ENCODE measurements at regions not wholly inside any gene's neighbourhood (a gene's known extent, or its start where the extent isn't known, plus 50 kb on each side); places are given as distances from the start of the nearest gene placed in this dataset.

DNA sequence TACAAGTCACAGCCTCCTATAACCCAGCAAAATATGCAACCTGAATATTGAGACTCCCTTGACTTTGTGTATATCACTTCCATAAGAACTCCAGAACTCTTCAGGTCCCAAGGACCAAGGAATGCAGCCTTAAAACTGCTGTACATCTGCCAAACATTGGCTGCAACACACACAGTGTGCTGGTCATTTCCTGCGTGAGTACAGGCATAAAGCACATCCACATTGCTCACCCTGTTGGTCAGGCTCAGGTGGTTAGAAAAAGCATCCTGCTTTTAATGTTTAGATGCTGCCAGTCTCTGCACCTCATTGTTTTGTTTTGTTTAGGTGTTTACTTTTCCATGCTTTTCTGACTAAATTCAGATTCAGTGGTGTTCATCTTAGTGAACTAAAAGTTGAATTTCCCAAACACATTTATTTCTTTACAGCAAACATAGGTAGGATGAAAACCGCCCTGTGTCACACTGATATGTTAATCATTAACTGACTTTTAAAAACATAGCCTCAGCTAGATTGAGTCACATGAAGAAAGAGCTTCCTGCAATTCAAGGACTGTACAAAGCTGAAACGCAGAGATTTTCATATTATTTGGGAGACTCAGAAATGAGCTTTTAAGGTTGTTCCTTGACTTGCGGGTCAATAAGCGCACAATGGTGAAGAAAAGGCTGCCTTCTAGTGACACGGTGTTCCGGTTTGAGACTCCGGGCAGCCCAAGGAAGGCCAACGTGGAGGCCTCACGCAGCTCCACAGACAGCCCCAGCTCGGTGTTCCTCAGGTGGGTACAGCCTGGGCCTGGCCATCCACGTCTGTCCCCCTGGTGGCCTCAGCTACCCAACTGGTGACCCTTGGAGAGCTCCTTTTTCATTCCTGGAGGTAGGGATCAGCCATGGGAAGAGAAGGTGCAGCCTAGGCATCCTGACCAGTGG is 52.2 kb upstream of the GRAMD2B start (continued):
- TF ChIP-seq, protein P1, sequence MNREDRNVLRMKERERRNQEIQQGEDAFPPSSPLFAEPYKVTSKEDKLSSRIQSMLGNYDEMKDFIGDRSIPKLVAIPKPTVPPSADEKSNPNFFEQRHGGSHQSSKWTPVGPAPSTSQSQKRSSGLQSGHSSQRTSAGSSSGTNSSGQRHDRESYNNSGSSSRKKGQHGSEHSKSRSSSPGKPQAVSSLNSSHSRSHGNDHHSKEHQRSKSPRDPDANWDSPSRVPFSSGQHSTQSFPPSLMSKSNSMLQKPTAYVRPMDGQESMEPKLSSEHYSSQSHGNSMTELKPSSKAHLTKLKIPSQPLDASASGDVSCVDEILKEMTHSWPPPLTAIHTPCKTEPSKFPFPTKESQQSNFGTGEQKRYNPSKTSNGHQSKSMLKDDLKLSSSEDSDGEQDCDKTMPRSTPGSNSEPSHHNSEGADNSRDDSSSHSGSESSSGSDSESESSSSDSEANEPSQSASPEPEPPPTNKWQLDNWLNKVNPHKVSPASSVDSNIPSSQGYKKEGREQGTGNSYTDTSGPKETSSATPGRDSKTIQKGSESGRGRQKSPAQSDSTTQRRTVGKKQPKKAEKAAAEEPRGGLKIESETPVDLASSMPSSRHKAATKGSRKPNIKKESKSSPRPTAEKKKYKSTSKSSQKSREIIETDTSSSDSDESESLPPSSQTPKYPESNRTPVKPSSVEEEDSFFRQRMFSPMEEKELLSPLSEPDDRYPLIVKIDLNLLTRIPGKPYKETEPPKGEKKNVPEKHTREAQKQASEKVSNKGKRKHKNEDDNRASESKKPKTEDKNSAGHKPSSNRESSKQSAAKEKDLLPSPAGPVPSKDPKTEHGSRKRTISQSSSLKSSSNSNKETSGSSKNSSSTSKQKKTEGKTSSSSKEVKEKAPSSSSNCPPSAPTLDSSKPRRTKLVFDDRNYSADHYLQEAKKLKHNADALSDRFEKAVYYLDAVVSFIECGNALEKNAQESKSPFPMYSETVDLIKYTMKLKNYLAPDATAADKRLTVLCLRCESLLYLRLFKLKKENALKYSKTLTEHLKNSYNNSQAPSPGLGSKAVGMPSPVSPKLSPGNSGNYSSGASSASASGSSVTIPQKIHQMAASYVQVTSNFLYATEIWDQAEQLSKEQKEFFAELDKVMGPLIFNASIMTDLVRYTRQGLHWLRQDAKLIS (CRISPR knock-in tag; IDR thresholded peaks at IDR 0.05): no peak
- peak; percentile 66; the same call in 1 of the 2 replicates for TF ChIP-seq ARID4A (CRISPR knock-in tag; IDR thresholded peaks at IDR 0.05; ENCODE audit: borderline replicate concordance)
- no peak for TF ChIP-seq ZNF17 (CRISPR knock-in tag; IDR thresholded peaks at IDR 0.05)
- no peak for TF ChIP-seq TFDP1 (CRISPR knock-in tag; IDR thresholded peaks at IDR 0.05; ENCODE audit: borderline replicate concordance)
- TF ChIP-seq ZSCAN31 (CRISPR knock-in tag; IDR thresholded peaks at IDR 0.05; ENCODE audit: low read depth): no peak
- TF ChIP-seq LCORL (IDR thresholded peaks at IDR 0.05): no peak
- TF ChIP-seq LCORL (CRISPR knock-in tag; IDR thresholded peaks at IDR 0.05): peak; percentile 48; the same call in 1 of the 2 replicates
- TF ChIP-seq ZNF556 (CRISPR knock-in tag; IDR thresholded peaks at IDR 0.05; ENCODE audit: borderline replicate concordance): peak; percentile 75; the same call in 1 of the 2 replicates
- no peak; the same call in 1 of the 2 replicates for TF ChIP-seq SAFB2 (CRISPR knock-in tag; IDR thresholded peaks at IDR 0.05; ENCODE audit: borderline replicate concordance, low read depth)
- no peak for TF ChIP-seq FLYWCH1 (CRISPR knock-in tag; IDR thresholded peaks at IDR 0.05)
- no peak for TF ChIP-seq SRSF9 (IDR thresholded peaks at IDR 0.05; ENCODE audit: borderline replicate concordance, insufficient read depth, low read depth, low read length, poor library complexity, severe bottlenecking)
- no peak for TF ChIP-seq ZNF569 (CRISPR knock-in tag; IDR thresholded peaks at IDR 0.05; ENCODE audit: borderline replicate concordance)
- TF ChIP-seq MTA3 (CRISPR knock-in tag; IDR thresholded peaks at IDR 0.05): 0 out of 2 replicates have a peak, but pooled peaks have one; percentile 60
- TF ChIP-seq CREB3 (CRISPR knock-in tag; IDR thresholded peaks at IDR 0.05): no peak
- no peak for TF ChIP-seq ZNF75D (CRISPR knock-in tag; IDR thresholded peaks at IDR 0.05; ENCODE audit: borderline replicate concordance)
- TF ChIP-seq HCFC1 (IDR thresholded peaks at IDR 0.05; ENCODE audit: low read depth, low read length): no peak
- TF ChIP-seq FOXO1 (CRISPR knock-in tag; IDR thresholded peaks at IDR 0.05): peak; percentile 65; the same call in 1 of the 2 replicates
- TF ChIP-seq ARNT2 (CRISPR knock-in tag; IDR thresholded peaks at IDR 0.05; ENCODE audit: low read depth): no peak

All from HepG2 (cell line).